HG02623 (cell line): ENCODE measurements at regions not wholly inside any gene's neighbourhood (a gene's known extent, or its start where the extent isn't known, plus 50 kb on each side); places are given as distances from the start of the nearest gene placed in this dataset.
"Not testable (repeated sequence)": the region's sequence is repeated elsewhere in the genome, so short reads cannot be mapped to it uniquely, and the experiment has no call there.

ENCODE experiments used
- ATAC-seq: cut with Tn5 transposase; IDR thresholded peaks from one replicate; pipeline ENCODE4 v1.9.1; 2021; ENCODE audit warnings: moderate library complexity; ENCODE audit not compliant: unreplicated experiment

DNA sequence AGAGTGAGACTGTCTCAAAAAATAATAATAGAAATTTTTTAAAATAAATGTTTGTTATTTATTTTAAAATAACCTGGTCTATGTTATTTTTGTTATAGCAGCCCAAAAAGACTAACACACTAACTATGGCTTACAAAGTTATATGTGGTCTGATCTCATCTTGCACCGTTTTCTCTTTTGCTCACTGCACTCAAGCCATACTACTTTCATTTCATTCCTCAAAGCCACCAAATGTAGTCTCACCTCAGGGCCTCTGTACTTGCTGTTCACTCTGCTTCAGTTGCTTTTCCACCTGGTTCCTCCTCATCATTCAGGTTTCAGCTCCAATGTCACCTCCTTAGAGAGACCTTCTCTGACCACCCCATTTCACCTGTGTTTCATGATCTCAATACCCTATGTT is 55.2 kb upstream of the MDM1 start:
- no peak for ATAC-seq

DNA sequence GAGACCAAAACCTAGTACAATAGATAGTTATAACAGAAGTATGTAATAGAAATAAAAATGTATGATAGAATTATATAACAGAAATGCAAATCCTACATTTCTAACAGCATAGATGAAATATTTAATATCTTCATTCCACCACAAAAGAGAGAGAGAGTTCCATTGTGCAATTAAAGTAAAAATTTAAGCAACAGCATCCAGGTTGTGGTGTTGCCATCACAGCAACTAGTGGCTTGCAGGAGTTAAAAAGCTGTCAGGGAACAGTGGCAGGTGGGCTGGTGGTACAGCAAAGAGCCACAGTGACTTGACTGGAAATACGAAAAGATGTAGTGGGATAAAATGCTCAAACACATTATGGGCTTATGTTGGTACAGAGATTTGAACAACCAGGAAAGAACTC is 57.1 kb upstream of the MDM1 start:
- ATAC-seq = no peak

DNA sequence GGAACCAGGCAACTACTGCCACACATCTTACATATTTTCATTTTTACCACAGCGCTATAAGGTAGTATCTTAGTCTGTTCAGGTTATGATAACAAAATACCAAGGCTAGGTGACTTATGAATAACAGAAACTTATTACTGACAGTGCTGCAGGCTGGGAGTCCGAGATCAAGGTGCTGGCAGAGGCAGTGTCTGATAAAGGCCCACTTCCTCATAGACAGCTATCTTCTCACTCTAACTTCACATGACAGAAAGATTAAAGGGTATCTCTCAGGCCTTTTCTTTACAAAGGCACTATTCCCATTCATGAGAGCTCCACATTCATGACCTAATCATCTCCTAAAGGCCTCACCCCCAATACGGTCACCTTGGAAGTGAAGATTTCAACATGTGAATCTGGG is 59.8 kb upstream of the MDM1 start:
- ATAC-seq = no peak

DNA sequence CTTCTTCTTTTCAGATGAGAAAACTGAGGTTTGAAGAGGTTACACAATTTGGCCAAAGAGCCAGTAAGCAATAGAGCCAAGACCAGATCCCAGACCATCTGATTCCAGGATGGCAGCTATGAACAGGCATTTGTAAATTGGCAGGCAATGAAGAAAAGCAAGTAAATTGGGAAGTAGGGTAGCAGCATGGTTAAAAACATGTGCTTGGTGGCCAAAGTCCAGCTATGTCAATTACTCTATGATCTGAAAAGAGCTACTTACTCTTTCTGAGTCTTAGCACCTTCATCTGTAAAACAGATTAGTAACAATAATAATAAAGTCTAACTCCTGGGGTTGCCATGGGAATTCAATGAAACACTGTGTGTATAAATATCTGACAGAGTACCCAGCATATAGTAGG is 60.2 kb upstream of the MDM1 start:
- no peak for ATAC-seq

DNA sequence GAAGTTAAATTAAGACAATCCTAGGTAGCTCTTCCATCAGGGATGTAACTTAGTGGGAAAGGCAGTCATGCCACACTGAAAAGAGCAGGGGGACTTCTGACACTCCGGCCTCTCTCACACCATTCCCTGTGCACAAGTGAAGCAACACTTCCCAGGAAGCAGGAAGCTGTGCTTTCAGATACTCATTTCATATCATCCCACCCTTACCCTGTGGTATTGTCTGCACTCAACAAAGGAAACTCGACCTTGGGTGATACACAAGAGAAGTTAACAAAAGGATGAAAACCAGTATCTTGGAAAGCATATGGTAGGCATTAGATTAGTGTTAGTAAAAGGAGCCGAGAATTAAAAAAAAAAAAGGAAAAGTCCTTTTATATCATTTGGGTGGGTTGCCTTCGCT is 61.3 kb upstream of the MDM1 start:
- ATAC-seq = no peak

DNA sequence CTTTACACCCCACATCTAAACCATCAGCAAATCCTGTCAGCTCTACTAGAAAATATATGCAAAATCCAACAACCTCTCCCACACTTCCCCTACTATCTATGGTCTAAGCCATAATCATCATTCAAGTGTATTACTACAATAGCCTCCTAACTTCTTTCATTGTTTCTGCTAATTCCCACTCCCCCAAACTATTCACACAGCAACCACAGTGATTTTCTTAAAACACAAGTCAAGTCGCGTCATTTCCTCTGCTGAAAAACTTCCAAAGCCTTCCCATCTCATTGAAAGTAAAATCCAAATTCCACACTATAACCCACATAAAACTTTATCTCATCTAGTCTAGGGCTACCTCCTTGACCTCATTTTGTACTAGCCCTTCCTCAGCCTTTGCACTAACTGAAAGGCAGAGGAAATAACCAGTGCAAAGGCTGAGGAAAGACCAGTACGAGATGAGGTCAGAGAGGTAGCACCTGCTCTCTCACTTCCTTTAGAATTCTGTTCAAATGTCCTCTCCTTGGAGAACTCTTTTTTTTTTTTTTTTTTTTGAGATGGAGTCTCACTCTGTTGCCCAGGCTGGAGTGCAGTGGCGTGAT is 65.5 kb upstream of the MDM1 start:
- no peak for ATAC-seq

DNA sequence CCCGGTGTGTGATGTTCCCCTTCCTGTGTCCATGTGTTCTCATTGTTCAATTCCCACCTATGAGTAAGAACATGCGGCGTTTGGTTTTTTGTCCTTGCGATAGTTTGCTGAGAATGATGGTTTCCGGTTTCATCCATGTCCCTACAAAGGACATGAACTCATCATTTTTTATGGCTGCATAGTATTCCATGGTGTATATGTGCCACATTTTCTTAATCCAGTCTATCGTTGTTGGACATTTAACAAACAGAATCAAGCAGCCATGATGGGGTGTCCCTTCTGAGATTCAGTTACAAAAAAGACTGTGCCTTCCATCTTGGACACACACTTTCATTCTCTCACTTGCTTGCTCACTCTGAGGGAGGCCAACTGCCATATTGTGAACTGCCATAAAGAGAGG is 66.5 kb upstream of the MDM1 start:
- not testable (repeated sequence) for ATAC-seq

DNA sequence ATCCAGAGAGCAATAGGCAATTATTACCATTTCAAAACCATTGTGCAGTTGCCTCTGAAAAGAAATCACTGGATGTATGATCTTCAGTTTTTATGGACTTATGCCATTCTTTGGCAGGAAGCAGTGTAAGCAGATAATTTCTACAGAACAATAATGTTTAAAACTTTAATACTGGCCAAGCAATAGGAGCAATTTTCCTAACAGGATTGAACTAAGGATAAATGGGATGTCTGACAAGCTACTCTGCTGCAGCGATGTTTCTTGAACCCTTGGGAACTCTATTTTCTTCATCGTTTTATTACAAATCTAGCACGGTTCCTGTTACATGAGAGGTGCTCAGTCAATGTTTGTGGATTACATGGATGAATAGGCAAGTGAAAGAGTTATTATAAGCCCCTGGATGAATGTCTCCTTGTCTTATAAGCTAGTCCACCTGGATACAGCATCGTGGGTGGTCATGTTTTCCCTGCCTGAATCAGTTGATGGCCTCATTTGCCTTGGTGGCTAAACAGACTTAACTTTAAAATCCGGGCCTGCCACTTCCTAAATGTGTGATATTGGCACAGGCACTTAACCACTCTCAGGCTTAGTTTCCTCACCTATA is 68.2 kb upstream of the MDM1 start:
- no peak for ATAC-seq

DNA sequence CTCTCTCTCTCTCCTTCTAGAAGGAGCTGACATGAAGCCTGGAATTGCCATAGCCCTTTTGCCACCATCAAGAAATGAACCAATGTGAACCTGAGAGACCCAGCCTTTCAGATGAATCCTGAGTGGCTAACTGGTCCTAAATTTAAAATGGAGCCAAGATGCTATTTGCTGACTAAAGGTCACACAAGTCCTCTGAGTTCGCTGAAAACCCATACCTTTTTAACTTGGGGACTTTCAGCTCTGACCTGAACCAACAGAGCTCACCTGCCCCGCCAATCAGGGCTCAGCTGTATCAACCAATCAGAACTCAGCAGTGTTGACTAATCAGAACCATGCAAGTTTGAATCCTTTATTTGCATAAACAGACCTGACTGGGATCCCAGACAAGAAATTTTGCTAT is 70.3 kb upstream of the MDM1 start:
- no peak for ATAC-seq

DNA sequence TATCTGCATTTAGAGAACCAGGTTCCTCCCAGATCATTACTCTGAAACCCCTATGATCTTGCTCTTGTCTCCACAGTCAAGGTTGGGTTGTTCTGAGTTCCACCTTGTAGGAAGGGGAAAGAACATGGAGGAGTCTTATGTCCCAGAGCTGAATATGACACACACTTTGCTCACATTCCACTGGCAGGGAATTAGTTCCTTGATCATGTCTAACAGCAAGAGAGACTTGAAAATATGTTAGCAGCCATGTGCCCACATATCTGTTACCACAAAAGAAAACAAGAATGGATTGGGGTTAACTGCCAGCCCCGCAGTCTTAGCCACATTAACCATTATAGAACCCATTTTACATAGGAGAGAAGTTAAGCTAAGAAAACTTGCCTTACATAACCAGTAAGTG is 71.1 kb upstream of the MDM1 start:
- no peak for ATAC-seq

DNA sequence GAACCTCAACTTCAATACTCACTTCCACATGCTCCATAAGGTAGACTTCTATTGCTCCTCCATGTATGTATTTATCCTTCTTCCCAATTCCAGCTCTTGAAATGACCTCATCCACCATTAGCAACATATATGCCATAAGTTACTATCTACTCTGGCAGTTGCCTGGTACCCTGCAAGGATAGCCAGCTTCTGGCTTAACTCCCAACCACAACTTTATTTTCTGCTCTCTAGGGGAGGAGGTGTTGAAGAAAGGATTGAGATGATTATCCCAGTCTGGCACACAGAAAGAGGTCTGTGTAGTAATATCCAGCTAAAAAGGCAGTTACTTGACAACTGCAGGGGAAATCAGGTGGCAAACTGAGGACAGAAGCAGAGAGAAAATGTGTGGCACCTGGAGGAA is 71.5 kb upstream of the MDM1 start:
- no peak for ATAC-seq

DNA sequence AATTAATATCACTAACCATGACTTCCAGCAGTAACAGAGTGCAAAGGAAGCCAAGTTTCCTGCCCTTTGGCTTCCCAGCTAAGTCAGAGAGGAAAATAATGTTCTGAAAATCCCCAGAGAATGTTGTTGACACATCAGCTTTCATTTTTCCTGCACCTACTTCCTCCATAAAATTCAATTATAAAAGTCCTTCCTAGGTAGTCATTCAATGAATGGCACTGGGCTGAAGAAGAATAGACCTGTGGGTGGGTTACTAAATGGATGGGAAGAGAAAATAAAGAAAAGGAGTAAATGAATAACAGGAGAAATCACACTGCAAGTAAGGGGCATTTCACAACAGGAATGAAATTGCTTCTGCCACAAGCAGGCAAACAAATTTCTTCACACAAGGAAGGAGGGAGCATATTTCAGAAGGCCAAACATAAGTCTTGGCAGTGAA is 73.2 kb upstream of the MDM1 start:
- no peak for ATAC-seq

DNA sequence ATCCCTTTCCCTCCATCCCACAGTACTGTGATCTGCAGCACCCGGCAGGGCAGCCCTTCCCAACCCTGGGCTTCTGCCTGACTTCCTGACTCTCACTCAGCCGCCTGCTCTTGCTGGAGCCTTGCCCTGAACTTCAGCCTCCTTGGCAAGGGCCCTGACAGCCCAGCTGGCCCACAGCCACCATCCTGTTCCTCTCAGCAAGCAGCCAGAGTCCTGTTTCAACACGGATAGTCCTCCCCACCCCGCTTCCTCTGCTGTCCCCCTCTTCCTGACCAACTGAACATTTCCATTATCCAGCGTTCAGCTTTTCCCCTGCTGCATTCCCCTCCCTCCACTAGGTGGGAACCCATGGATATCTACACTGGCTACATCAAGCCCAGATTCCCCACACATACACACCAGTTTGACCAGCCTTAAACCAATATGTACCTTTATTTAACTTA is 74.0 kb upstream of the MDM1 start:
- no peak for ATAC-seq

DNA sequence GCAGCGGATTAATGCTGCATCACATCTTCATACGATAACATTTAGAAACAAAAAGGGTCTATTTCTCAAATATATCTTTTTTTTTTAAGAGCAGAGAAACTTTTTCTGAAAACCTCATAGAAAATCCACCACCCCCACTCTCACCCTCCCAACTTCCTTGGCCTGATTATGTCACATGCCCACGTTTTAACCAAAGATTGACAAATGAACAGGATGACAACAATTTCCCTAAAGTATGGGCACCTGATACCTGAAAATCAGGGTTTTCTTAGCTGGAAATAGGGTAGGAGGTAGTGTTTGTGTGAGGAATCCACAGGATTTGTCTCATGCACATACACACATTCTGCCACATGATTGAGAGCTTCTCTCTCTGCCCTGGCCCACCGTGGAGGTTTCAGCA is 74.7 kb upstream of the MDM1 start:
- ATAC-seq = no peak

DNA sequence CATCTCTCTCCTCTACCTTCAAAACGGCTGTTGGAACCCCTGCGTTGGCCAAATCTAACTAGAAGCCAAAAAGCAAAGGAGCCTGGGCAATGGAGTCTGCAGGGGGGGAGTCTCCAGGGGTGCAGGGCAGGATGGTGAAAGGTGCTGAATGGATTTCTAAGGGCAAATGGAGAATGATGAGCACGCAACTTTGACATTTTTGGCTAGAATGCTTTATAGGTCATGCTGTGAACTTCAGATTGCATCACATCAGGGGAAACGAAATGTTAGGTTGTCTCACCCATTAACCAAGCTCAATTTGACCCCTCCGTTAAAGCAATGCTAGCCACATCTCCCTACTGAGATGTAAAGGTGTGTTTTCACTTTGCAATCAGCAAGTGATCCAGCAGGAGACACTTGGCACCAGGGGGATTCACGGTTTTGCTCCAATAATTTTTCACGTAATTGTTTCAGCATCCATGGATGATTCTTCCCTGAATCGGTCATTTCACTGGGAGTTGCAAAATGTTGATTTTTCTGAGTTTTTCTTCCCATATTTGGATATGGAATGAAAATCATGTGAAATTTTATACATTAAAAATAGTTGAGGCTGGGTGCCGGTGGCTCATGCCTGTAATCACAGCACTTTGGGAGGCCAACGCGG is 78.0 kb upstream of the MDM1 start:
- no peak for ATAC-seq

DNA sequence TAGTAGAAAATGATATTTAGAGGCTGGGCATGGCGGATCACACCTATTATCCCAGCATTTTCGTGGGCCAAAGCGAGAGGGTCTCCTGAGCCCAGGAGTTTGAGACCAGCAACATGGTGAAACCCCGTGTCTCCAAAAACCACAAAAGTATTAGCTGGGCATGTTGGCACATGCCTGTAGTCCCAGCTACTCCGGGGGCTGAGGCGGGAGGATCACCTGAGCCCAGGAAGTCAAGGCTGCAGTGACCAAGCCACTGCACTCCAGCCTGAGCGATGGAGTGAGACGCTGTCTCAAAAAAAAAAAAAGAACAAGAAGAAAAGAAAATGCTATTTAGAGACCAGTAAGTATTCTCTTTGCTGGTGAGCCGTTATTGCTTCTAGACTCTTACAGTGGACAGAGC is 79.2 kb upstream of the MDM1 start:
- ATAC-seq = no peak

DNA sequence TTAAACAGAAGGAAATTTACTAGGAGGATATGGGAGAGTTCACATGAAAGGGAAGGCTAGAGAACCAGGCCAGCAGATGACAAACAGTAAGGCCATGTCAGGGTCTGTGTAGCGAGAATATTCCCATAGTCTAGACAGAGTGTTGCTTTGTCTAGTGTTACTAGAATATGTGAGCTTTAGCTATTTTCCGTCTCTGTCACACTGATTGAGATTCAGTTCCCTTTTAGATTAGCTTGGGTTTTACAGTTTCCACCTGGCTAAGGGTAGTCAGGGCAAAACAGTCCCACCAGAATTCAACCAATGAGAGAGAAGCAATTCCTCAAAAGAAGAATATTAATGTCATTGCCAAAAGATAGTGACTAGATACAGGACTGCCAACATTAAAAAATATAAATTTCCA is 82.8 kb upstream of the MDM1 start:
- no peak for ATAC-seq

DNA sequence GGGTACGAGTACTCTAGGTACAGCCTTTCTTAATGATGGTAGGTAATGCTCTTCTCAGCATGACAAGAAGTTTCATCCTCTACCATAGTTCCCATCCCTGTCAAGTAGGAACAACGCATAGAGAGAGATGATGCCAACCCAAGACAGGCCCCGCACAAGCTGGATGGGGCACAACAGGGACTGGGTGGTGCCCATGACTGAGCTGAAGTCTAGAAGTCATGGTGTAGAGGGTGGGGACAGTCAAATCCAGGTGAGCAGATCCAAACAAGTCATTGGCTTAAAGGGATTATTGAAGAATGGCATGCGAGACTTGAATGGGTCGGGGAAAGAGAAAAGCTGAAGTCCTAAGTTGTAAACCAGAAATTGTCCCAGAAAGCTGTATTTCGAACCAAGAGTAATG is 84.2 kb upstream of the MDM1 start:
- no peak for ATAC-seq

DNA sequence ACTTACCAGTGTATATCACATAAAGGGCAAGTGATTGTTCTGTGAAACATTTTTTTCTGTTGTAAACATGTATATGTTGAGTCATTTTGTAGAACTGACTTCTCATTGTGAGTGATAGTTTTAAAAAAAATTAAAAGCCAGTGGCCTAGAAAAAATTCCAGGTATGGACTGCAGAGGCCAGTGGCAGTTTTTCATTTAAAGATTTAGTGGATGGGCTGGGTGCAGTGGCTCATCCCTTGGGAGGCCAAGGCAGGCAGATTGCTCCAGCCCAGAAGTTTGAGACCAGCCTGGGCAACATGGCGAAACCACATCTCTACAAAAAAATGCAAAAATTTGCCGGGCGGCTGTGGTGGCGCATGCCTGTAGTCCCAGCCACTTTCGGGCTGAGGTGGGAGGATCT is 84.7 kb upstream of the MDM1 start:
- ATAC-seq = no peak

DNA sequence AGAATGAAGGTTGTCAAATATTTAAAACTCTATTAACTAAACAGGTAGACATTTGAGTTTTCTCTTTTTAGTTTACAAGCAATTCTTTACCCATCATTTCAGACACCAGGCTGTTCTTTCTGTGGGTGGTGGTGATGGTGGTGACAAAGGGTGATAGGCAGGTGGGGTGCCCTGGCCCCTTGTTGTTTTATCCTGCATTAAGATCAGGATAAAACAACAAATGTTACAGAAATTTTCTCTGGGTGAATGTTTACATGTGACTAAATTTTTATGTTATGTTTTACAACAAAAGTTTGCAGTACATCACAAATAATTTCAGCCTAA is 85.9 kb upstream of the MDM1 start:
- no peak for ATAC-seq

DNA sequence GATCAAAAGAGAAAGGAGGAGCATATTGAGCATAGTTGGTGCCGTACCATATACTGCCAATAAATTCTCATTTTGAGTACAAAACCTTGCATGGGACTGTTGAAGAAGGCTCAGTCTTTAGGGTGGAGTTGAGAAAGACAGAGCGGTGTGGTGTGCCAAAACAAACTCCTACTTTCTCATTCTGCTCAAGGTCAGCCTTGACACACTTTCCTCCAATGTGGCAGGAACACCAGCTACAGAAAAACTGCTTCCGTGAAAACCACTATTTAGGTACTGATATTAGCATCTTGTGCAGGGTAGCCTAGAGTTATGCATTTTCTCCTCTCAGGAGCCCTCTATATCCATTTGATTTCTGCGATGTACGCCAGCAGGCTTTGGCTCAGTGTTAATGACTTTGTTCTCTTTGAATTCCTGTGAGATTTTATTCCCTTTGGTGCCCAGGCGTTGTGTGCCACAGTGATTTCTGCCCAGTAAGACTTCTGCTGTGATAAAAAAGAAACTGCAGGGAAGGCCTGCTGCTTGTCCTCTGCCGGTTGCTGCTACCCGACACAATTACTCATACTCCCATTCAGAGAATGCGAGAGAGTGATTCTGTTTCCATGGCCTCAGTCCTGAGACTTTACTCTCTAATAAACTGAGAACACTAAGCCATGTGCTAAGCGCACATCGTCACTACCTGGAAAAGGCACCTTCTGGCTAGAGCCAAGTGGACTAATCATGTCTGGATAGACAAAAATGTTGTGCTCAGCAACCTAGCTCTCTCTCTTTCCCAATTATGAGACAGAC is 88.3 kb upstream of the MDM1 start:
- no peak for ATAC-seq

DNA sequence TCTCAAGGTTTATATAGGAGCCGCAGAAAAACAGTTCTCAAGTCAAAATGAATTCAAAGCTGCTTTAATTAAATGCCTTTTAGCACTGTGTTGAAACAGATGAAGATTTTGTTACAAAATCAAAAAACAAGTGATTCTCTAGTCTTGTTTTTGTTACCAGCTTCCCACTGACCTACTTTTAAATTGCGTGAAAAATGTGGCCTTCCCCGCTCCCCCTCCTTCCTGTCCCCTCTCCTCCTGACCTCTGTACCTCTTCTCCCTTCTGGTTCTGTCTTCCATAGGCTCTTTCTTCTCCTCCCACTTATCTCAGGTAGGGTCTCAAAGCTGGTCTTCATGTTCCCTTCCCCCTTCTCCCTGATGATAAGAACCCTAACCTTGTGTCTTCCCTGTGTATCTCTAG is 90.0 kb upstream of the MDM1 start:
- no peak for ATAC-seq
